ENCODE measurements at regions not wholly inside any gene's neighbourhood (a gene's known extent, or its start where the extent isn't known, plus 50 kb on each side); places are given as distances from the start of the nearest gene placed in this dataset.
"Not testable (repeated sequence)": the region's sequence is repeated elsewhere in the genome, so short reads cannot be mapped to it uniquely, and the experiment has no call there.

DNA sequence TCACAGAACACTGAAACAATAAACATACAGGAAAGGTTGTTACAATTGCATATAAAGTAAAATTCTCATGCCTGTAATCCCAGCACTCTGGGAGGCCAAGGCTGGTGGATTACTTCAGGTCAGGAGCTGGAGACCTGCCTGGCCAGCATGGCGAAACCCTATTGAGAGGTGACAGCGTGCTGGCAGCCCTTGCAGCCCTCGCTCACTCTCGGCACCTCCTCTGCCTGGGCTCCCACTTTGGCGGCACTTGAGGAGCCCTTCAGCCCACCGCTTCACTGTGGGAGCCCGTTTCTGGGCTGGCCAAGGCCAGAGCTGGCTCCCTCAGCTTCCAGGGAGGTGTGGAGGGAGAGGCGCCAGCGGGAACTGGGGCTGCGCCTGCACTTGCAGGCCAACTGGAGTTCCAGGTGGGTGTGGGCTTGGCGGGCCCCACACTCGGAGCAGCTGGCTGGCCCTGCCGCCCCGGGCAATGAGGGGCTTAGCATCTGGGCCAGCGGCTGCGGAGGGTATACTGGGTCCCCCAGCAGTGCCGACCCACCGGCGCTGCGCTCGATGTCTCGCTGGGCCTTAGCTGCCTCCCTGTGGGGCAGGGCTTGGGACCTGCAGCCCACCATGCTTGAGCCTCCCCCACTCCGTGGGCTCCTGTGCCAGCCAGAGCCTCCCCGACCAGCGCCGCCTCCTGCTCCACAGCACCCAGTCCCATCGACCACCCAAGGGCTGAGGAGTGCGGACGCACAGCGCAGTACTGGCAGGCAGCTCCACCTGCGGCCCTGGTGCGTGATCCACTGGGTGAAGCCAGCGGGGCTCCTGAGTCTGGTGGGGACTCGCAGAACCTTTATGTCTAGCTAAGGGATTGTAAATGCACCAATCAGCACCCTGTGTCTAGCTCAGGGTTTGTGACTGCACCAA lies 51.5 kb upstream of the MBNL1 start:
- not testable (repeated sequence) for H3K23ac ChIP-seq (ENCODE audit: low read length in 2 of 2); H2AFZ ChIP-seq (ENCODE audit: low read depth, low read length); H3K4me1 ChIP-seq (ENCODE audit: control insufficient read depth, insufficient read depth, low read depth, low read length); H3K27me3 ChIP-seq (ENCODE audit: control insufficient read depth in 1 of 2, insufficient read depth in 1 of 2, low read length in 2 of 2); H3K14ac ChIP-seq (ENCODE audit: low read length in 2 of 2); H3K4me3 ChIP-seq (ENCODE audit: insufficient read depth in 1 of 2, low read depth in 1 of 2, low read length in 2 of 2); H4K91ac ChIP-seq (ENCODE audit: low read length); DNase-seq; H3K9ac ChIP-seq (ENCODE audit: low read length); H3K9me3 ChIP-seq (ENCODE audit: control insufficient read depth, low read length); H4K8ac ChIP-seq (ENCODE audit: low read length); H2BK120ac ChIP-seq (ENCODE audit: low read depth, low read length); H2BK5ac ChIP-seq (ENCODE audit: low read depth, low read length, poor library complexity, severe bottlenecking); H3K4me2 ChIP-seq (ENCODE audit: low read length, poor library complexity, severe bottlenecking); H2BK15ac ChIP-seq (ENCODE audit: low read depth, poor library complexity, severe bottlenecking); H3K27ac ChIP-seq (ENCODE audit: low read length, poor library complexity, severe bottlenecking); H3K4ac ChIP-seq (ENCODE audit: low read depth in 1 of 2, low read length in 2 of 2); H3K18ac ChIP-seq (ENCODE audit: low read depth in 1 of 2, low read length in 2 of 2); H3K36me3 ChIP-seq (ENCODE audit: control insufficient read depth in 1 of 2, insufficient read depth in 2 of 2, low read depth in 1 of 2, low read length in 2 of 2); H2AK5ac ChIP-seq (ENCODE audit: low read length, severe bottlenecking); H3K79me1 ChIP-seq (replicated peaks; ENCODE audit: low read length, poor library complexity, severe bottlenecking); H2BK12ac ChIP-seq (ENCODE audit: low read length in 2 of 2)
- 97% methylated on average over 34 of the region's 34 CpGs for WGBS

DNA sequence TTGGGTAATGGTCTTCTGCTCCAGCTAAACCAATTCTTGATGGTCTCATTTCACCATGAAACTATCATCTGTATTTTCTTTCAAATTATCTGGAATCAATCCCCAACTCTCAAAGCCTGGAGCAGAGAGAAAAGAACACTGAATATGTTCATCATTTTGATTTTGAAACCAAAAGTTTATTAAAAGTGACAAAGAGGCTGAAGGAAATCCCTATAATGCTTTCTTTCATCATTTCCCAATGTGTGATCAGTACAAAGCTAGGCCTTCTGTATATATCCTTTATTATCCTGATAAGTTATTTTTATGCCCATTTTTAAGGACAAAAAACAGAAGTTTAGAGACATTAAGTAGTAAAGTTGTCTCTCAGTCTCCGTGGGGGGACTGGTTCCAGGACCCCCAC lies 50.1 kb upstream of the MBNL1 start:
- no peak for DNase-seq
- H3K4me2 ChIP-seq (ENCODE audit: low read length, poor library complexity, severe bottlenecking): no peak overlapping the region
- no peak overlapping the region for H2BK15ac ChIP-seq (ENCODE audit: low read depth, poor library complexity, severe bottlenecking)
- H2AK5ac ChIP-seq (ENCODE audit: low read length, severe bottlenecking): no peak overlapping the region
- H4K91ac ChIP-seq (ENCODE audit: low read length): no peak overlapping the region
- no peak overlapping the region for H3K14ac ChIP-seq (ENCODE audit: low read length in 2 of 2)
- H3K4me1 ChIP-seq (ENCODE audit: control insufficient read depth, insufficient read depth, low read depth, low read length): no peaks in the 10 kb centered on the region
- H3K23ac ChIP-seq (ENCODE audit: low read length in 2 of 2): no peak overlapping the region
- no peak overlapping the region for H2BK120ac ChIP-seq (ENCODE audit: low read depth, low read length)
- H4K8ac ChIP-seq (ENCODE audit: low read length): no peak overlapping the region
- H3K4me3 ChIP-seq (ENCODE audit: insufficient read depth in 1 of 2, low read depth in 1 of 2, low read length in 2 of 2): no peak overlapping the region
- no peak overlapping the region for H2BK5ac ChIP-seq (ENCODE audit: low read depth, low read length, poor library complexity, severe bottlenecking)
- no peaks in the 10 kb centered on the region for H3K9me3 ChIP-seq (ENCODE audit: control insufficient read depth, low read length)
- no peak overlapping the region for H3K4ac ChIP-seq (ENCODE audit: low read depth in 1 of 2, low read length in 2 of 2)
- H3K27ac ChIP-seq (ENCODE audit: low read length, poor library complexity, severe bottlenecking): no peak overlapping the region
- no peak overlapping the region for H2AFZ ChIP-seq (ENCODE audit: low read depth, low read length)
- H3K9ac ChIP-seq (ENCODE audit: low read length): no peak overlapping the region
- H2BK12ac ChIP-seq (ENCODE audit: low read length in 2 of 2): no peak overlapping the region
- H3K36me3 ChIP-seq (ENCODE audit: control insufficient read depth in 1 of 2, insufficient read depth in 2 of 2, low read depth in 1 of 2, low read length in 2 of 2): no peaks in the 10 kb centered on the region
- no peaks in the 10 kb centered on the region for H3K27me3 ChIP-seq (ENCODE audit: control insufficient read depth in 1 of 2, insufficient read depth in 1 of 2, low read length in 2 of 2)
- no CpG with 5 or more reads among the region's 1 CpG for WGBS
- no peak overlapping the region for H3K18ac ChIP-seq (ENCODE audit: low read depth in 1 of 2, low read length in 2 of 2)
- H3K79me1 ChIP-seq (replicated peaks; ENCODE audit: low read length, poor library complexity, severe bottlenecking): no peaks in the 10 kb centered on the region
